DND-41 (cell line): ENCODE measurements at regions not wholly inside any gene's neighbourhood (a gene's known extent, or its start where the extent isn't known, plus 50 kb on each side); places are given as distances from the start of the nearest gene placed in this dataset.

Experiments
- ATAC-seq: fragments of 200-7000 bp; cut with Tn5 transposase; 3 replicates; pipeline ENCODE4 v1.9.1; 2021; ENCODE audit warnings: low read depth; ENCODE audit not compliant: insufficient read depth
- DNase-seq: peaks from one replicate; pipeline ENCODE4 v3.0.0-alpha.2; 2020
- H2AFZ ChIP-seq: 2 replicates; pipeline ENCODE4 v1.6.0; 2012; ENCODE audit warnings: low read depth, low read length
- H3K27ac ChIP-seq: 2 replicates; pipeline ENCODE4 v1.5.1; 2012; ENCODE audit warnings: low read length, inconsistent platforms
- H3K27me3 ChIP-seq: fragments of 200-600 bp; sonication (generic); 2 replicates; pipeline ENCODE4 v1.6.0; 2012; ENCODE audit warnings: low read length, mild to moderate bottlenecking, inconsistent platforms; ENCODE audit not compliant: insufficient read depth, poor library complexity
- H3K36me3 ChIP-seq: 2 replicates; pipeline ENCODE4 v1.5.1; 2012; ENCODE audit warnings: low read length, inconsistent platforms; ENCODE audit not compliant: insufficient read depth
- H3K4me1 ChIP-seq: 2 replicates; pipeline ENCODE4 v1.5.1; 2012; ENCODE audit warnings: mild to moderate bottlenecking, low read length; ENCODE audit not compliant: insufficient read depth
- H3K4me2 ChIP-seq: 2 replicates; pipeline ENCODE4 v1.6.0; 2012; ENCODE audit warnings: mild to moderate bottlenecking, moderate library complexity, low read length, inconsistent platforms; ENCODE audit not compliant: insufficient read depth
- H3K4me3 ChIP-seq, 2 experiments: fragments of 200-600 bp in 1 of 2; shearing (Covaris generic) in 1 of 2; 2 replicates each; pipeline ENCODE4 v1.5.1; 2012 to 2016; ENCODE audit warnings: inconsistent platforms in 2 of 2, low read length in 2 of 2, mild to moderate bottlenecking in 2 of 2, low read depth in 1 of 2, moderate library complexity in 1 of 2
- H3K79me2 ChIP-seq: 2 replicates; pipeline ENCODE4 v1.6.0; 2012; ENCODE audit warnings: low read length, inconsistent platforms; ENCODE audit not compliant: insufficient read depth
- H3K9ac ChIP-seq: 2 replicates; pipeline ENCODE4 v1.6.0; 2012; ENCODE audit warnings: low read depth, mild to moderate bottlenecking, inconsistent platforms, low read length, moderate library complexity
- H3K9me3 ChIP-seq: 2 replicates; pipeline ENCODE4 v1.5.1; 2012; ENCODE audit warnings: low read length, moderate library complexity, mild to moderate bottlenecking, inconsistent platforms; ENCODE audit not compliant: insufficient read depth, severe bottlenecking
- H4K20me1 ChIP-seq: 2 replicates; pipeline ENCODE4 v1.6.0; 2012; ENCODE audit warnings: low read length; ENCODE audit not compliant: insufficient read depth
- CTCF ChIP-seq: IDR thresholded peaks from 2 replicates; pipeline ENCODE4 v1.5.1; 2012; ENCODE audit warnings: borderline replicate concordance, low read length, moderate library complexity, mild to moderate bottlenecking; ENCODE audit not compliant: poor library complexity, severe bottlenecking; ENCODE audit errors: extremely low read depth
- EZH2 ChIP-seq: IDR thresholded peaks from 3 replicates; pipeline ENCODE4 v1.6.1; 2012; ENCODE audit warnings: borderline replicate concordance, low read depth, mild to moderate bottlenecking, moderate library complexity, low read length, inconsistent platforms; ENCODE audit not compliant: severe bottlenecking

GRCh38 chr6:27669295-27669623 lies 196.4 kb upstream of the ZNF184 start:
- no peak overlapping the region for H2AFZ ChIP-seq
- H3K4me3 ChIP-seq = no peak overlapping the region
- no peak overlapping the region for H3K9ac ChIP-seq
- no peaks in the 10 kb centered on the region for H3K9me3 ChIP-seq
- H3K4me2 ChIP-seq = no peak overlapping the region
- no peaks in the 10 kb centered on the region for H3K36me3 ChIP-seq
- H3K4me1 ChIP-seq = no peaks in the 10 kb centered on the region
- no peaks in the 10 kb centered on the region for H3K79me2 ChIP-seq
- DNase-seq = no peak
- no peak for TF ChIP-seq EZH2
- TF ChIP-seq CTCF = no peak
- H3K27ac ChIP-seq = no peak overlapping the region
- H3K27me3 ChIP-seq = peaks cover 23% of the 10 kb centered on the region
- H4K20me1 ChIP-seq = no peaks in the 10 kb centered on the region
- no peak for ATAC-seq

- H2AFZ ChIP-seq = no peak overlapping the region
- TF ChIP-seq CTCF (no peak), EZH2 (no peak)
- H3K4me1 ChIP-seq = no peaks in the 10 kb centered on the region
- no peak overlapping the region for H3K4me2 ChIP-seq
- H3K36me3 ChIP-seq = no peaks in the 10 kb centered on the region
- H3K9me3 ChIP-seq = no peaks in the 10 kb centered on the region
- no peaks in the 10 kb centered on the region for H4K20me1 ChIP-seq
- no peak overlapping the region for H3K4me3 ChIP-seq
- no peak overlapping the region for H3K27ac ChIP-seq
- H3K79me2 ChIP-seq = no peaks in the 10 kb centered on the region
- DNase-seq = no peak
- no peak overlapping the region for H3K9ac ChIP-seq
- ATAC-seq = no peak
- peaks cover 23% of the 10 kb centered on the region for H3K27me3 ChIP-seq
These were observed 195.8 kb upstream of the ZNF184 start for GRCh38 chr6:27668442-27669294.

- Histone ChIP-seq H3K4me3 (no peak overlapping the region), H3K4me2 (no peak overlapping the region), H3K27me3 (peaks cover 23% of the 10 kb centered on the region), H4K20me1 (no peaks in the 10 kb centered on the region), H3K79me2 (no peaks in the 10 kb centered on the region), H2AFZ (no peak overlapping the region), H3K36me3 (no peaks in the 10 kb centered on the region), H3K9me3 (no peaks in the 10 kb centered on the region), H3K4me1 (no peaks in the 10 kb centered on the region), H3K9ac (no peak overlapping the region), H3K27ac (no peak overlapping the region)
- ATAC-seq (no peak), DNase-seq (no peak)
- TF ChIP-seq EZH2 (no peak), CTCF (no peak)
These were observed 194.9 kb upstream of the ZNF184 start for GRCh38 chr6:27667657-27668441.
